Kidney (tissue), 13 donors: ENCODE measurements at regions not wholly inside any gene's neighbourhood (a gene's known extent, or its start where the extent isn't known, plus 50 kb on each side); places are given as distances from the start of the nearest gene placed in this dataset.

Experiments used
- DNase-seq, 5 donors: peaks; one replicate each; pipeline ENCODE4 v3.0.0-alpha.2; 2013 to 2020
- FAIRE-seq: peaks from 2 replicates; lab custom pipeline; 2012; peaks lifted over from hg19 to GRCh38; lab: Jason Lieb, UNC
- H3K27ac ChIP-seq, 2 donors: one replicate each; pipeline ENCODE4 v1.7.0; 2013; ENCODE audit warnings: low read depth in 2 of 2, low read length in 2 of 2, inconsistent platforms in 1 of 2
- H3K27me3 ChIP-seq: one replicate; pipeline ENCODE4 v1.7.1; 2013; ENCODE audit warnings: low read length, inconsistent platforms; ENCODE audit not compliant: control insufficient read depth, insufficient read depth
- H3K36me3 ChIP-seq, 3 donors: one replicate each; pipeline versions ENCODE4 v1.7.0 to v1.7.1; 2013; ENCODE audit warnings: low read length in 3 of 3, control low read depth in 1 of 3, inconsistent platforms in 1 of 3; ENCODE audit not compliant: insufficient read depth in 3 of 3, control insufficient read depth in 2 of 3
- H3K4me1 ChIP-seq, 3 donors: one replicate each; pipeline versions ENCODE4 v1.7.0 to v1.7.1; 2013; ENCODE audit warnings: low read length in 3 of 3, inconsistent platforms in 1 of 3, low read depth in 1 of 3; ENCODE audit not compliant: control insufficient read depth in 2 of 3, insufficient read depth in 2 of 3
- H3K4me3 ChIP-seq, 3 donors: one replicate each; pipeline versions ENCODE4 v1.7.0 to v1.8.1; 2013; ENCODE audit warnings: low read length in 3 of 3, control low read depth in 1 of 3, inconsistent platforms in 1 of 3
- H3K9ac ChIP-seq, 3 donors: one replicate each; pipeline versions ENCODE4 v1.7.0 to v1.7.1; 2013; ENCODE audit warnings: low read length in 3 of 3, control low read depth in 1 of 3, inconsistent platforms in 1 of 3
- H3K9me3 ChIP-seq, 3 donors: one replicate each; pipeline versions ENCODE4 v1.7.0 to v1.7.1; 2013; ENCODE audit warnings: low read length in 3 of 3, control low read depth in 1 of 3, inconsistent platforms in 1 of 3; ENCODE audit not compliant: control insufficient read depth in 2 of 3, insufficient read depth in 1 of 3
- intact Hi-C: fragments of 100-400 bp; cut with DNase I; formaldehyde crosslinking; loops from one replicate; pipeline ENCODE4 v1.11.1; 2022
- TF ChIP-seq, protein P1 (sequence below): IDR thresholded peaks from 3 replicates; pipeline ENCODE4 v1.5.1; 2012; ENCODE audit warnings: mild to moderate bottlenecking, moderate library complexity, borderline replicate concordance; ENCODE audit not compliant: insufficient read depth; ENCODE audit errors: extremely low read depth
- donor health status: control.
- donor health status: control.
- donor health status: control.
- donor health status: control.
- donor health status: control.
- donor health status: DM: yes; HTN: yes; CAD: no.
- donor health status: Normal renal cell carcinoma (clear cell type).

DNA sequence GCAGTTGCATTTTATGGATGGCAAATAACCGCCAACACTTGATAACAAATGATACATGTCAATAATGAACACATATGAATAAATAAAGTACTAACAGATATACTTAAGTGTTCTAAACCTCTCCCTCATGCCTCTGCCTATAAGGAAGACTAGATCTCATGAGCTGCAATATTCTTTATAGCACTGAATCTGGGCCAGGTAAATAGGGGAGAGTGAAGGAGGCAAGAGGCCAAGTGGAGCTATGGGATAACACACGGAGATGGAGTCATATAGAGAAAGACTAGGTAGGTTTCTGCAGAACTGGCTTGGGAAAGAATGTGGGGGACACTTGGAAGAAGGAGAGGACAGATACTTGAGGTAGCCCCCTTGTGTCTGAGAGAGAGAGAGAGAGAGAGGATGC lies 354.2 kb upstream of the CFAP20DC start:
- DNase-seq (no peak), FAIRE-seq (no peak)
- H3K4me1 ChIP-seq = peaks cover 0 to 6% (median 0%) of the 10 kb centered on the region in 3 donors
- H3K27ac ChIP-seq = no peak overlapping the region
- no peak overlapping the region for H3K4me3 ChIP-seq
- no peak overlapping the region for H3K9ac ChIP-seq
- intact Hi-C loops = no loop called here
- H3K27me3 ChIP-seq = no peaks in the 10 kb centered on the region
- H3K36me3 ChIP-seq = no peaks in the 10 kb centered on the region
- TF ChIP-seq, protein P1, sequence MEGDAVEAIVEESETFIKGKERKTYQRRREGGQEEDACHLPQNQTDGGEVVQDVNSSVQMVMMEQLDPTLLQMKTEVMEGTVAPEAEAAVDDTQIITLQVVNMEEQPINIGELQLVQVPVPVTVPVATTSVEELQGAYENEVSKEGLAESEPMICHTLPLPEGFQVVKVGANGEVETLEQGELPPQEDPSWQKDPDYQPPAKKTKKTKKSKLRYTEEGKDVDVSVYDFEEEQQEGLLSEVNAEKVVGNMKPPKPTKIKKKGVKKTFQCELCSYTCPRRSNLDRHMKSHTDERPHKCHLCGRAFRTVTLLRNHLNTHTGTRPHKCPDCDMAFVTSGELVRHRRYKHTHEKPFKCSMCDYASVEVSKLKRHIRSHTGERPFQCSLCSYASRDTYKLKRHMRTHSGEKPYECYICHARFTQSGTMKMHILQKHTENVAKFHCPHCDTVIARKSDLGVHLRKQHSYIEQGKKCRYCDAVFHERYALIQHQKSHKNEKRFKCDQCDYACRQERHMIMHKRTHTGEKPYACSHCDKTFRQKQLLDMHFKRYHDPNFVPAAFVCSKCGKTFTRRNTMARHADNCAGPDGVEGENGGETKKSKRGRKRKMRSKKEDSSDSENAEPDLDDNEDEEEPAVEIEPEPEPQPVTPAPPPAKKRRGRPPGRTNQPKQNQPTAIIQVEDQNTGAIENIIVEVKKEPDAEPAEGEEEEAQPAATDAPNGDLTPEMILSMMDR = no peak
- H3K9me3 ChIP-seq = no peaks in the 10 kb centered on the region

DNA sequence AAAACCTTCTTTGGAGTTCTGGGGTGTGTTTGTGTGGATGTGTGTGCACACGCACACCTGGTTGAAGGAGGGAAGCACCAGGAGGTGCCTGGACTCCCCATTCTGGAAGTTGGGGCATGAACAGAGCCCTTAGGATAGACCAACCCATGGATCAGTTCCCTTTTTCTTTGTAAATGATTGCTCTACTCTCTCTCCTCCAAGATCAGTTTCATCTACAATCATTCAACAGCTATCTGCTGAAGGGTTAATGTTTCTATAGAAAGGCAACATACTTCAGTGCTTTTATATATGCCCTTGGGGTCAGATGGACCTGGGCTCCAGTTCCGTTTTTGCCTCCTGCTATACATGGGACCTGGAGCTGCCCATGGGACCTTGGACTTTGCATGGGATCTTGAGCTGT lies 352.1 kb upstream of the CFAP20DC start:
- H3K27me3 ChIP-seq = no peaks in the 10 kb centered on the region
- H3K9me3 ChIP-seq = no peaks in the 10 kb centered on the region
- H3K9ac ChIP-seq = no peak overlapping the region
- intact Hi-C loops = no loop called here
- no peaks in the 10 kb centered on the region for H3K36me3 ChIP-seq
- DNase-seq = no peak
- FAIRE-seq = no peak
- H3K27ac ChIP-seq = no peak overlapping the region
- TF ChIP-seq, protein P1 = no peak
- H3K4me3 ChIP-seq = no peak overlapping the region
- no peaks in the 10 kb centered on the region for H3K4me1 ChIP-seq

DNA sequence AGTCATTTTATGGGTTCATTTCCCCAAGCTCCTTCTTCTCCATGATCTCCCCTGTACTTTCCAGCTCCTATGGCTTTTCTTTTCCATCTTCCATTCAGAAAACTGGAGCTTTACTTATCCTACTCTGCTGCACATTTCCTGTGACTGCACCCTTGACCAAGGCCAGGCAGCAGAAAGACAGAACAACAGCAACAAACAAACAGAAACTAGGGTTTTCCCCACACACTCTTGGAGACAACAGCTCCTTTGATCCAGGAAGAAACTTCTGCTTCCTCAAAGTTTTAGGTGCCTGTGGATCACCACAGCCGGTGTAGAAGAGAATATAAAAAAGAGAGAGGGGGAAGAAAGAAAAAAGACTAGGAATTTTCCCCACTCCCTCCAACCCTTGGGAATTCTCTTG lies 342.3 kb upstream of the CFAP20DC start:
- Histone ChIP-seq H3K27ac (no peak overlapping the region), H3K9me3 (no peaks in the 10 kb centered on the region), H3K36me3 (no peaks in the 10 kb centered on the region), H3K27me3 (no peaks in the 10 kb centered on the region), H3K4me3 (no peak overlapping the region), H3K4me1 (no peaks in the 10 kb centered on the region), H3K9ac (no peak overlapping the region)
- DNase-seq (no peak), FAIRE-seq (no peak)
- TF ChIP-seq, protein P1 = no peak
- intact Hi-C loops = no loop called here

DNA sequence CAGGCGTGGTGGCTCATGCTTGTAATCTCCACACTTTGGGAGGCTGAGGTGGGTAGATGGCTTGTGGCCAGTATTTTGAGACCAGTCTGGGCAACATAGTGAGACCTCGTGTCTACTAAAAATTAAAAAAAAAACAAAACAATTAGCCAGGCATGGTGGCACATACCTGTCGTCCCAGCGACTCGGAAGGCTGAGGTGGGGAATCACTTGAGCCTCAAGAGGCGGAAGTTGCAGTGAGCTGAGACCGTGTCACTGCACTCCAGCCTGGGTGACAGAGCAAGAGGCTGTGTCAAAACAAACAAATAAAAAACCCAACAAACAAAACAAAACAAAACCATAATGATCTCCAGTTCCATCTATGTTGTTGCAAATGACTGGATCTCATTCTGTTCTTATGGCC lies 341.3 kb upstream of the CFAP20DC start:
- Histone ChIP-seq H3K9ac (no peak overlapping the region), H3K36me3 (no peaks in the 10 kb centered on the region), H3K27me3 (no peaks in the 10 kb centered on the region), H3K27ac (no peak overlapping the region), H3K4me1 (no peaks in the 10 kb centered on the region), H3K4me3 (no peak overlapping the region), H3K9me3 (no peaks in the 10 kb centered on the region)
- TF ChIP-seq, protein P1 = no peak
- intact Hi-C loops = no loop called here
- DNase-seq (no peak), FAIRE-seq (no peak)
